Activated B cell treated with CpG ODN at 0.5 μM for 24 hours (primary cell): ENCODE measurements at regions not wholly inside any gene's neighbourhood (a gene's known extent, or its start where the extent isn't known, plus 50 kb on each side); places are given as distances from the start of the nearest gene placed in this dataset.

Experiments used
- ATAC-seq: fragments of 200-7000 bp; cut with Tn5 transposase; one replicate; pipeline ENCODE4 v1.10.0; 2021; ENCODE audit warnings: low read depth, mild to moderate bottlenecking, moderate library complexity
- CTCF ChIA-PET: fragments of 350-600 bp; sonication (Branson Sonifier 250); formaldehyde crosslinking; loops from one replicate; lab custom pipeline; 2021; ENCODE audit warnings: antibody characterized with exemption; lab: Charles Lee
- POLR2A ChIA-PET: fragments of 350-600 bp; sonication (Branson Sonifier 250); formaldehyde crosslinking; loops from one replicate; lab custom pipeline; 2021; ENCODE audit warnings: antibody characterized with exemption; lab: Charles Lee
- DNase-seq: peaks from one replicate; pipeline ENCODE4 v3.0.0; 2022
- H3K27ac Mint-ChIP-seq: one replicate; pipeline ENCODE4 v1.8.0; 2020; ENCODE audit warnings: mixed read lengths
- H3K27me3 Mint-ChIP-seq: one replicate; pipeline ENCODE4 v1.8.0; 2021; ENCODE audit warnings: mixed read lengths
- H3K36me3 Mint-ChIP-seq: one replicate; pipeline ENCODE4 v1.8.0; 2021; ENCODE audit warnings: low read depth, mixed read lengths
- H3K4me1 Mint-ChIP-seq: one replicate; pipeline ENCODE4 v1.8.0; 2021; ENCODE audit warnings: mixed read lengths
- H3K4me3 Mint-ChIP-seq: one replicate; pipeline ENCODE4 v1.8.0; 2020; ENCODE audit warnings: mild to moderate bottlenecking, mixed read lengths
- H3K9me3 Mint-ChIP-seq: one replicate; pipeline ENCODE4 v1.8.0; 2020; ENCODE audit warnings: mixed read lengths
- CTCF ChIP-seq: fragments of 200-600 bp; IDR thresholded peaks from one replicate; pipeline ENCODE4 v1.8.0; 2022; ENCODE audit warnings: antibody characterized with exemption, mild to moderate bottlenecking
- intact Hi-C: fragments of 100-400 bp; cut with micrococcal nuclease; formaldehyde crosslinking; loops from one replicate; pipeline ENCODE4 v1.15.1; 2024

- DNase-seq (no peak), ATAC-seq (no peak)
- intact Hi-C loops = no loop called here
- H3K4me1 Mint-ChIP-seq = no peaks in the 10 kb centered on the region
- no peak overlapping the region for H3K27ac Mint-ChIP-seq
- H3K9me3 Mint-ChIP-seq = peaks cover 12% of the 10 kb centered on the region
- no peak overlapping the region for H3K4me3 Mint-ChIP-seq
- H3K36me3 Mint-ChIP-seq = peaks cover 8% of the 10 kb centered on the region
- H3K27me3 Mint-ChIP-seq = no peaks in the 10 kb centered on the region
- no peak for TF ChIP-seq CTCF
- ChIA-PET POLR2A (no interaction called here), CTCF (no interaction called here)
These were observed 208.2 kb upstream of the SGO1 start for GRCh38 chr3:20394243-20394642.

- no peaks in the 10 kb centered on the region for H3K4me1 Mint-ChIP-seq
- H3K36me3 Mint-ChIP-seq = peaks cover 8% of the 10 kb centered on the region
- H3K9me3 Mint-ChIP-seq = peaks cover 12% of the 10 kb centered on the region
- no peak overlapping the region for H3K27ac Mint-ChIP-seq
- no peak for ATAC-seq
- H3K4me3 Mint-ChIP-seq = no peak overlapping the region
- intact Hi-C loops = no loop called here
- no peak for DNase-seq
- POLR2A ChIA-PET = no interaction called here
- CTCF ChIA-PET = no interaction called here
- no peaks in the 10 kb centered on the region for H3K27me3 Mint-ChIP-seq
- no peak for TF ChIP-seq CTCF
These were observed 205.6 kb upstream of the SGO1 start for GRCh38 chr3:20391644-20392043.

GRCh38 chr3:20388971-20389370, 203.0 kb upstream of the SGO1 start:
- intact Hi-C loops = no loop called here
- CTCF ChIA-PET = no interaction called here
- no peak for TF ChIP-seq CTCF
- Mint-ChIP-seq H3K4me3 (no peak overlapping the region), H3K36me3 (peaks cover 2% of the 10 kb centered on the region), H3K27me3 (no peaks in the 10 kb centered on the region), H3K9me3 (peaks cover 9% of the 10 kb centered on the region), H3K4me1 (no peaks in the 10 kb centered on the region), H3K27ac (no peak overlapping the region)
- no peak for DNase-seq
- ATAC-seq = no peak
- POLR2A ChIA-PET = no interaction called here

GRCh38 chr3:20380295-20380694, 194.3 kb upstream of the SGO1 start:
- ATAC-seq = no peak
- DNase-seq = no peak
- no peak for TF ChIP-seq CTCF
- no peaks in the 10 kb centered on the region for H3K36me3 Mint-ChIP-seq
- no peak overlapping the region for H3K27ac Mint-ChIP-seq
- H3K9me3 Mint-ChIP-seq = no peaks in the 10 kb centered on the region
- ChIA-PET CTCF (no interaction called here), POLR2A (no interaction called here)
- H3K4me3 Mint-ChIP-seq = no peak overlapping the region
- no peaks in the 10 kb centered on the region for H3K27me3 Mint-ChIP-seq
- peaks cover 9% of the 10 kb centered on the region for H3K4me1 Mint-ChIP-seq
- intact Hi-C loops = no loop called here

GRCh38 chr3:20378315-20378714, 192.3 kb upstream of the SGO1 start:
- ChIA-PET CTCF (no interaction called here), POLR2A (no interaction called here)
- H3K27me3 Mint-ChIP-seq = no peaks in the 10 kb centered on the region
- intact Hi-C loops = no loop called here
- no peaks in the 10 kb centered on the region for H3K36me3 Mint-ChIP-seq
- H3K27ac Mint-ChIP-seq = no peak overlapping the region
- ATAC-seq (no peak), DNase-seq (no peak)
- no peak overlapping the region for H3K4me3 Mint-ChIP-seq
- no peak for TF ChIP-seq CTCF
- H3K9me3 Mint-ChIP-seq = no peaks in the 10 kb centered on the region
- H3K4me1 Mint-ChIP-seq = peaks cover 9% of the 10 kb centered on the region
